HG03139 (cell line): ENCODE measurements at regions not wholly inside any gene's neighbourhood (a gene's known extent, or its start where the extent isn't known, plus 50 kb on each side); places are given as distances from the start of the nearest gene placed in this dataset.
A peak's percentile ranks its signal among the peaks of the same experiment; 100 is the strongest.

Source experiments
- ATAC-seq: cut with Tn5 transposase; IDR thresholded peaks from one replicate; pipeline ENCODE4 v1.9.1; 2021; ENCODE audit not compliant: unreplicated experiment

DNA sequence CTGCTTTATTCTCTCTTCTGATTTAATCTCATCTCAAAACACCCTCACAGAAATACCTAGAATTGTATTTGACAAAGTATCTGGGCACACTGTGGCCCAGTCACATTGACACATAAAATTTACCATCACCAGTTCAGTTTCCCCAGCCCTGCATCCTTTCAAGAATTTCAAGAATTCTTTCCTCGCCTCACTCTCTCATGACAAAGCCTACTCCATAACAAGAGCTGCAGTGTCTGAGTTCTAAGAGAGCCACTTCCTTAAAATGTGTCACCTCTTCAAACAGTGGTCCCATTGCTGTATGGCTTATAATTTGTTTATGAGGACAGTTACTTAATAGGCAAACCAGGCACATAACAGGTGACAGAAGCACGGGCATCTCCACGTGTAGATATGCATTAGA is 90.9 kb upstream of the STK39 start:
- ATAC-seq, result no peak

DNA sequence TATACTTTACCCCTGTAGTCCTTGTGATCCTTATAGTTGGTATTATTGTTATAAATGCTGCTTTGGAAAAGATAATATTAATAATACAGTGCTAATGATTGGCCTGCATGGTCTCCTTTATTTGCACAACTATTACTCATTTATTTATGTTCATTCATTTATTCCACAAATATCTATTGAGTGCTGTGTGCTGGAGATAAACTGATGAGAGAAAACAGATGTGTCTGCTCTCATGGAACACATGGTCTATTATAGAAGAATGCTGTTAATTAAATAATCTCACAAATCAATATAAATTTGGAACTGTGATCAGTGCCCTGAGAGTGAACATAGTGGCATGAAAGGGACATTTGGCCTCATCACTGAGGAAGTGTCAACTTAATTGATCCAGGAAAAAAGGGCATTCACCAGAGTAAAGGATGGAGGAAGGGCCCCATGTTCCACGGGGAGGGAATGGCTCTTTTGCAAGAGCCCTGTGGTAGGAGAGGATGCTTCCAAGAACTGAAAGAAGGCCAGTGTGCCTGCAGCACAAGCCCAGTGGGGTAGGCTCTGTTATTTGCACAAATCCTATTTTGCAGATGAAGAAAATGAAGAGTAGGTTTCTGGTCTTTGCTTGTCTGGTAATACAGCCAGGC is 91.5 kb upstream of the STK39 start:
- ATAC-seq, result no peak

DNA sequence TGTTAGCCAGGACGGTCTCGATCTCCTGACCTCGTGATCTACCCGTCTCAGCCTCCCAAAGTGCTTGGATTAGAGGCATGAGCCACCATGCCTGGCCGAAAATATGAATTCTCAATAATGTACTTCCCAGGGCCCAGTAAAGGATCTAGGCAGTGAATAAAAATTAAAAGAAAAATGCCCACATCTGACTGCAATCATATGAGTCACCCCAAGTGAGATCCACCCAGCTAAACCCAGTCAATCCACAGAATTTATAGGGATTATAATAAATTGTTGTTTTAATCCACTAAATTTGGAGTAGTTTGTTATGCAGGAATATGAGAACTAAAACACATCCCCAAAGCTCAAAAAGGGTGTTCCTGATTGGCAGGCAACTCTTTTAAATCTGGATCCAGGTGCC is 93.5 kb upstream of the STK39 start:
- ATAC-seq, result no peak

DNA sequence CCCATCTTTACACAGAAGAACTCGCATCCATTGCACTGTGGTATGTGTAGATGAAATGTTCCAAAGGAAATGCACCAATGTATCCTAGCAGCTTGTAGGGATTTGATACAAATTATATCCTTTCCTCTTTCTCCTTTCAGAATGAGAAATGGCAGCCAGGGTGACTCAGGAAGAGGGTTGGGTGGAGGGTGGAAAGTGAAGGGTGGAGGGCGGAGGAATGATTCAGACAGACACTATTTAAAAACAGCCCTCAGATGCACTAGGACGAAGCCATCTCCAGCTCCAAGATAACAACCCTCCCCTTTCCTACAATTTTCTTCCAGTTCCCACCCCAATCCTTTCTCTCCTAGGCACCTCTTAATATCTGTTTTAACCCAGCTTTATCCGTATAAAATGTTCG is 96.2 kb upstream of the STK39 start:
- ATAC-seq, result no peak

DNA sequence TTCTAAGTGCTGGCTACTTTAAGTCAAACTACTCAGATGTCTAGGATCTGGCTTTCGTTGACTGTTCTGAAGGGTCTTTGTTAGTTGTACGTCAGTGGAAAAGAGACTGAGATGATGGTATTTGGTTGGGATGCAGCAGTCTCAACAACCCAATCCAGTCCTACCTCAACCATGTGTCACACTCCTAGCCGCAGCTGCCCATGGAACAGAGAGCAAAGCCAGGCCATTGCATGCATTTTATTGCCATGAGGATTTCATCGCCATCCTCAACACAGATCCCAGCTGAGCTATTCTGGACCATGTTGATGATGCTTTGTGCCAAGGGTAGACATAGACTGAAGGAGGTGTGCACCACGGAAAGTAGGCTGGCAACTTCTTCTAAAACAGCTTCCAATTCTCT is 97.3 kb upstream of the STK39 start:
- ATAC-seq, result no peak

DNA sequence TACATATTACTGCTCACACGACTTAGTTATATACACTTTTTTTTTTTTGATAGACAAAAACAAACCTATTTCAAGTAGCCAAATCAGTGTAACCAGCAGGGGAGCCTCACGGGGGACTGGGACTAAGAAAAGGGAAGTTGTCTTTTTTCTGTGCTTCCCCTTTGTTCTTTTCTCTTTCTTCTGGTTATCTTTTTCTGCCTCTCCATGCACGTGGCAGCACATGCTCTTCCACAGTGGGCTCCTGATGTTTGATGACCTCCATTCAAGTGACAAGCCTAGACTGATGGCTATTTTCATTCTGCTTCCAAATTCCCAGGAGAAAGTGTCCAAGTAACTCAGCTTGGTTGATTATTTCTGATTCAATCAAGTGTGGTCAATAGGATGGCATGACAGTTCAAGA is 98.2 kb upstream of the STK39 start:
- ATAC-seq, result no peak

DNA sequence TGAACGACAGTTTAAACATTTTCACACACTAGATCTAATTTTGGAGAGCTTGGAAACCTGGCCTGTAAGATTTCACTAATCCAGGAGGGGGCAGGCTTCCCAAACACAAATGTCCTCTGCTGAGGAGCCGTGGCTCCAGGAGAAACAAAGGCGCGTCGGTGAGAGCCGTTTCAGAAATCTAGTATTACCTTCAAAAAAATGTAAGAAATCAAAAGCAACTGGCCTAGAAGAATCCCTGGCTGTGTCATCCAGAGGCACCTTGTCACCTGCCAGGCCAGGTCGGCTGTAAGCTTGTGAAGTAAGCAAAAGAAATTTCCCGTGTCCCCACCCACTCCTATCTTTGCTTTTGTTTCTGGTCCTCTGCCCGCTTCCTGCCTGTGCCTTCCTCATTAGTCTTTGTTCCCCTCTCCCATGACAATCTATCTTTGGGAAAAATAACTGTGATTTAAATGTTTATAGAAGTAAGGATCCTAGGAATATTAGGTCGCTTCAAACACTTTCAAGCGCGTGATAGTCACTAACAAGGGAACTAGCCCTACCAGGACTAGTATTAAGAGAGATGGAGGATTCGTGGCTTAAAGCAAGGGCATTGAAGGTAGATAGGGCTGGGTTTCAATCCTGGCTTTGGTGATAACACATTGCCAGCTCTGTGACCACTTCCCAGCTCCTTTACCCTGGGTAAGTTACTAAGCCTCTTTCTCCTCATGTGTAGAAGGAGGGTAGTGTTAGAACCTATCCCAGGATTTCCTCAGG is 99.5 kb upstream of the STK39 start:
- peak; percentile 77 for ATAC-seq

DNA sequence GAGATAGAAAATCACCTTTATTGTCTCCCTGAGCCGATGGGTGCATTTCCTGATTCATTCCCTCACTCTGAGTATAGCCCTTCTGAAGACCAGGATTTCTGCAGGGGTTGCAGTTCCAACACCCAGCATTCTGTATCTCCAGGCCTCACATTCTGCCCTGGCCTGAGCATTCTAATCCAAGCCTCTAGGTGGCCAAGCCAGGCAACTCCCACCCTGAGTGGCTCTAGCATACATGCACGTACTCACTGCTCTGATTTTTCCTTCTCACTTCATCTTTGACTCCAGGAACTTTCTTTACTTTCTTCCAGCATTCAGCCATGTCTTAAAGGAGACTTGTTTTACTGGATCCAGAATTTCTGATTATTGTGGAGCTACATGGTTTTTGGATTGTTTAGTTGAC is 100.7 kb upstream of the STK39 start:
- ATAC-seq, result no peak

DNA sequence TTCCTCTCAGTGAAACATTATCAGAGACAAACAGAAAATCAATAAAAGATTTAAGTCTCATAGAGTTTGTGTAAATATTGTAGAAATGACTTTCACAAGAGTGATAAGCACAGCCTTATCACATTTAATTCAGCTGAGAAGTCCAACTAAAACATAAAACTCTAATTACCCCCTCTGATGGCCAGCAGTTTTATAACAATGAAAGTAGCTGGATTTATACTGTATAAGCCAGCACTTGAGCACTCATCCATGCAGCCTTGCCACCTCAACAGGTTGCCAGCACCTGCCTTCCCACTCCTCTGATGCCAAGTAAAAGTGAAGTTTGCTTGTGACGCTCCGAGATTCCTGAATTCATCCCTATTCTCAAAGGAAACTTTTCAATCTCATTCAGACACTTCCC is 103.0 kb upstream of the STK39 start:
- ATAC-seq, result no peak

DNA sequence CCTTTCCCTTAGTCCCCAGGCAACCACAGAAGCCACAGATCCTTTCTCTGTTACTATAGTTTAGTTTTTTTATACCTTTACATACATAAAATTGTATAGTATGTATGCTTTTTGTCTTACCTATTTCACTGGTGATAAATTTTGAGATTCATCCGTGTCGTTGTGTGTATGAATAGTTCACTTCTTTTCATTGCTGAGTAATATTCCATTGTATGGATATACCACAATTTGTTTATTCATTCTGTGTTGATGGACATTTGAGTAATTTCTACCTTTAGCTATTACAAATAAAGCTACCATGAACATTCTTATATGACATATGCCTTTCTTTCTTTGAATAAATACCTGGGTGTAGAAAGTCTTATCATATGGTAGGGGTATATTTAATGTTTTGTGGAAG is 102.8 kb upstream of the CERS6 start:
- no peak for ATAC-seq

DNA sequence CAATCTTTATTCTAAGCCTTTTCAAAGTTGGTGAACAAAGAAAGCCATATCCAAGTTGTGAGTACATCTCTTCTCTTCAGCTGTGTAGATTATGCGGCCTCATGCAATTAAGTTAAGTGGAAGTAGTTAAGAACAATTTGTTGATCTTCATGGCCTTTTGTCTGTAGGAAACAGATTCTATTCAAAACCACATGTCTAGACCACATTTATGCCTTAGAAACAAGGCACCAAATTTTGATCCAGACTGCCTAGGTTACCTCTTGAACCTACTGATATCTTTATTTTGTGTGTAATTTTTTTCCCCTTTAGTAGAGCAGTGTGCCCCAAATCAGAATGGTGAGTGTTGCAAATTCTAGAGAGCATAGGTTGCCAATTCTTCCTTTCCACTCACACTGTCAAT is 101.6 kb upstream of the CERS6 start:
- no peak for ATAC-seq

DNA sequence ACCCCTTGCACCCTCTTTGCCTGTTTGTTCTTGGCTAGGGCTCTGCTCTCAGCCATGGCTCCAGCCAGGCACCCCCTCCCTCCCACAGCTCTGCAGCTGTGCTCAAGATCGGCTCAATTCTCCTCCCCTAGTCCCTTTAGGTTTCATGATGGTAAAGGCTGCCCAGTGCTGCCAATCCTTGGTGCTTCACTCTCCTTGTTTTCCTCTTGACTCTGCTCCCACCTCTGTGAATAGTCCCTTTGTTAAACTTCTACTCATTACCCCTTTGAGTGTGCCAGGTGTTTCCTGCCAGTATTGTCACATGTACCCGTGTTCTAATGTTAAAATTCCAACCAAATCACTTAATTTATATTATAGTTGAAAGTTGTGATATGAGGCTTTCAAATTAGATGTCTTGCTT is 101.0 kb upstream of the CERS6 start:
- no peak for ATAC-seq

DNA sequence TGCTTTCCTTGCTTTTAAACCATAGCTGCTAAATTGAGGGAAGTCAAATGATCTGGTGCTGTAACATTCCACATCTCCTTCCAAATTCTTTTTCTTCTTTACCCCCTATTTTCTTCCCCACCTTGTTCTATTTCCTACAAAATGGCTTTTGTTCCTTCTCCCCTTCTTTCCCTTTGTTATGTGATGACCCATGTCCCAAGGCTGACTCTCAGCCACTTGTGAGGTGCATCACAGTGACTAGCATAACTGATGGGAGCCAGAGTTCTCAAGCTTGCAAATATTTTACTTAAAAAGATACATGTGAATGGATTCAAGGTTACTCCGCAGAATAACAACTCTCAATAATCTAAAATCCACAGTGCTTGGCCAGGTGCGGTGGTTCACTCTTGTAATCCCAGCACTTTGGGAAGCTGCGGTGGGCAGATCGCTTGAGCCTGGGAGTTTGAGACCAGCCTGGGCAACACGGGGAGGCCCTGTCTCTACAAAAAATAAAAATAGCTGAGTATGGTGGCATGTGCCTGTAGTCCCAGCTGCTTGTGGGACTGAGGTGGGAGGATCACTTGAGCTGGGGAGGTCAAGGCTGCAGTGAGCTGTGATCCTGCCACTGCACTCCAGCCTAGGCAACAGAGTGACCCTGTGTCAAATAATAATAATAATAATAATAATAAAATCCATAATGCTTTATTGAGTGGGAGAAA is 100.1 kb upstream of the CERS6 start:
- ATAC-seq, result no peak

DNA sequence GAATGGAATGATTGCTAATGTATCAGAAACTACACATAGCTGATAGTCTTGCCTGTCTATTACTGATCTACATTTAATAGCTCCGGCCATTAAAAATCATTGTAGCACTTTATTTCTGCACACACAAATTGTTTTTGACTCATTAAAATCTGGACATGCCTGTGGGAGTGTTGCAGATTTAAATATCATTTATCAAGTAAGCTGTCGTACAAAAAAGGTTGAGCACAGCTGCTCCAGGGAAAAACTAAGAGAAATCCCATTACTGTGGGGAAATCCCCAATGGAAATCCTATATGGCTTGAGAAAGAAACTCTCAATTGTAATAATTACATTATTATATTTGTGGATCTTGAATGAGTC is 99.6 kb upstream of the CERS6 start:
- ATAC-seq, result no peak

DNA sequence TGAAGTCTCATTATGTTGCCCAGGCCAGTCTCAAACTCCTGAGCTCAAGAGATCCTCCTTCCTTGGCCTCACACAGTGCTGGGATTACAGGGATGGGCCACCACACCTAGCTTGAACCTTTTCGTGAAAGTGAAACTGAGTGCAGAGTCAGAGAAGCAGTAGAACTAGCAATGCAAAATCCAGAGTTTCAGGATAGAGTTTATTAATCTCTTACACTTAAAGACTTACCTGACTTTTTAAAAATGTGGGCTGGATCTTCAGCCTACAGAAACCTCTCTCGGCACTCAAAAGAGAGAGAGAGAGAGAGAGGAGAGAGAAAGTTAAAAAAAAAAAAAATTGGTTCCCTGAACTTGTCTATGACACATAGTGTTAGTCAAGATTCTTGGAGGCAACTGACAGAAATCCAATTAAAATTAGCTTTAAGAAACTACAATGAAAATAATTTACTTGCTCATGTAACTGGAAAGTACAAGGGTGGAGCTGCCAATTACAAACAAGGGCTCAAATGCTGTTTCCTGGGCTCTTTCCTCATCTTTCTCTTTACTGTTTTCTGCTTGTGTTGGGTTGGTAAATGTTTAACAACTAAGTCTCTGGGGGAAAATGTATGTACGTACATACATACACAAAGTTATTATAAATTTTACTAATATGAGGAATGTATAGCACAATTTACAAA is 98.1 kb upstream of the CERS6 start:
- ATAC-seq, result no peak

DNA sequence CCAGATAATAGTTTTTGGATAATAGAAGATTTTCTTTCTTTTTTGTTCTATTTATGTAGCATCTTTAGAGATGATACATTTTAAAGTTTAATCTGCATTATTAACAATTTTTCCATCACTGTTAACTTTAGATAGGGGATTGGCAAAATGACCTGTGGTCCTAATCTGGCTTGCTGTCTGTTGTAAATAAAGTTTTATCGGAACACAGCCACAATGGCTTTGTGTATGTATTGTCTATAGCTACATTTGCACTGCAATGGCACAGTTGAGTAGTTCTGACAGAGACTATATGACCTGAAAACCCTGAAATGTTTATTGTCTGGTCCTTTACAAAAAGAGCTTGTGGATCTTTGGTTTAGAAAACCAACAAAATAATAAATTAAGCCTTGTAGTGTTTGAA is 97.0 kb upstream of the CERS6 start:
- ATAC-seq, result no peak

DNA sequence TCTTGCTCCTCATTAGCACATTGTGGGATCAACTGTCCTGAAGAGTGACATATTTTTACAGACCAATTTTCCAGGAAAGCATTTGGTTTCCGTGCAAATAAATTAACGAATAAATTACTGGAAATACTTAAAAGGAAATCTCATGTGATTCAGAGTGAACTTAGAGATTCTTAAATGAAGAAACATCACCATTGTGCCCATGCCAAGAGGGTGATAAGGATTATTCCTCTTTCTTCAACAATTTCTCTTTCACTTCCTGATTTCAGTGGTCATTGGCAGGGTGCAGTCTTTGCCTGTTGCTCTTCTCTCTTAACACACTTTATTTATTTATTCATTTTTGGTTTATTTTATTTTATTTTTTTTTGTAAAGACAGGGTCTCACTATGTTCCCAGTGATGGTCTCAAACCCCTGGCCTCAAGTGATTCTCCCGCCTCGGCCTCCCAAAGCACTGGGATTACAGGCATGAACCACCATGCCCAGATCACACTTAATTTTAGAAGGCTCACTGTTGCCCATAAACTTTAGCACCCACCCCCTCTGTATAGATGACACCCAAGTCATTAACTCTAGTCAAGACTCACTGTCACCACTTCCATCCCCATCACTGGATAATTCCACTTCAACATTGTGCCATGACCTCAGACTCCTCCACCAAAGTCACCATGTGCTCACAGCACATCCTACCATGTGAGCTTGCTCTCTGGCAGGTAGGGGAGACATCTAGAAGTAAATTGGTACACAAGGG is 92.6 kb upstream of the CERS6 start:
- peak; percentile 54 for ATAC-seq

DNA sequence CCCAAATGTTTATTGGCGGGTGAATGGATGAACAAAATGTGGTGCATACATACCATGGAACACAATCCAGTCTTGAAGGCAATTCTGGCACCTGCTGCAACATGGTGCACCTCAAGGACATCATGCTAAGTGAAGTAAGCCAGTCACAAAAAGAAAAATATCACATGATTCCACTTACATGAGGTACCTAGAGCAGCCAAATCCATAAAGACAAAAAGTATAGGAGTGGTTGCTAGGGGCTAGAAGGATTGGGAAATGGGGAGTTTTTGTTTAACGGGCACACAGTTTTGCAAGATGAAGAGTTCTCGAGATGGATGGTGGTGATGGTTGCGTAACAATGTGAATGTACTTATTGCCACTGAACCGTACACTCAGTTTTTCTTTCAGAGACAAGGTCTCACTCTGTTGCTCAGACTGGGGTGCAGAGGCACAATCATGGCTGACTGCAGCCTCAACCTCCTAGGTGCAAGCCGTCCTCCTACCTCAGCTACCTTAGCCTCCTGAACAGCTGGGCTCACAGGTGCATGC is 90.9 kb upstream of the CERS6 start:
- no peak for ATAC-seq

DNA sequence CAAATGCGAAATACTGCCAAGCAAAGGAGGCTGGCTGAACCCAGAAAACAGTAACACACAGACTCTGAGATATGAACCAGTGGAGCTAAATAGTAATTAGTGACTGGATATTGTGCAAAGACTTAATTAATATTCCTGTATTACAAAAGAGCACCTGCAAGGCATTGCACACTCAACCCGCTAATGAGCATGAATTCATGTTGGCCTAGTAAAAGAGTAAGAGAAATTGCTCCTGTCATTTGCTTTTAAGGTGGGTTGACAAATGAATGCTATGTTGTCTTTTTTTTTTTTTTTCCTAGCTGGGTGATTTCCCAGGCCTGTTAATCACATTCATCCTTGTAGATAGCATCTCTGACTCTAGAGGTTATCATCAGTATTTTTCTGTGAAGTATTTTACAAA is 87.0 kb upstream of the CERS6 start:
- no peak for ATAC-seq

DNA sequence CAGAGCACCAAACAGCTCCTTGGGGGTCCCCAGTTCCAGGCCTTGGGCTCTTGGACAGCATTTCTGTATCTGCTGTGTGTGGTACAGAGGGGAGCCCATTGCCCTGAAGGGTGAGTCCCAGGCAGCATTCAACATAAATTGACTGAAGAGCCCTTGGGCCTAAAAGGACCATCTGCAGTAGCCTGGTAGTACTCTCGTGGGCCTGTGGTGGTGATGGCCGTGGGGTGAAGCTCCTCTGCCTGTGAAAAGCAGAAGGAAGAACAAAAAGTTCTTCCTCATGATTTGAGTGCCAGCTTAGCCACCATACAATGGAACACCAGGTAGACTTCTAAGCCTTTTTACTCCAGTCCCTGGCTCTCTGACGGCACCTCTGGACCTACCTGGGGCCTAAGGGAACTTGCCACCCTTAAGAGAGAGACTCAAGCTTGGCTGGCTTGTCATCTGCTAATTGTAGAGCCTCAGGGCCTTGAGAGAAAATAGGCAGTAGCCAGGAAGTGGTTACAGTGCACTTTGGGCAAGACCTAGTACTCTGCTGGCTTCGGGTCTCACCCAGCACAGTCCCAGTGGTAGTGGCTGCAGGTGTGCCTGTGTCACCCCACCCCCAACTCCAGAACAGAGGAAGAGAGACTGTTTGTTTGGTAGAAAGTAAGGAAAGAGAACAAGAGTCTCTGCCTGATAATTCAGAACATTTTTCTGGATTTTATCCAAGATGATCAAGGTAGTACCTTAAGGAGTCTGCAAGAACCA is 84.6 kb upstream of the CERS6 start:
- peak; percentile 94 for ATAC-seq
